Kidney (tissue), 13 donors: ENCODE measurements at regions not wholly inside any gene's neighbourhood (a gene's known extent, or its start where the extent isn't known, plus 50 kb on each side); places are given as distances from the start of the nearest gene placed in this dataset.

ENCODE experiments used
- DNase-seq, 5 donors: peaks; one replicate each; pipeline ENCODE4 v3.0.0-alpha.2; 2013 to 2020
- FAIRE-seq: peaks from 2 replicates; lab custom pipeline; 2012; peaks lifted over from hg19 to GRCh38; lab: Jason Lieb, UNC
- H3K27ac ChIP-seq, 2 donors: one replicate each; pipeline ENCODE4 v1.7.0; 2013; ENCODE audit warnings: low read depth in 2 of 2, low read length in 2 of 2, inconsistent platforms in 1 of 2
- H3K27me3 ChIP-seq: one replicate; pipeline ENCODE4 v1.7.1; 2013; ENCODE audit warnings: low read length, inconsistent platforms; ENCODE audit not compliant: control insufficient read depth, insufficient read depth
- H3K36me3 ChIP-seq, 3 donors: one replicate each; pipeline versions ENCODE4 v1.7.0 to v1.7.1; 2013; ENCODE audit warnings: low read length in 3 of 3, control low read depth in 1 of 3, inconsistent platforms in 1 of 3; ENCODE audit not compliant: insufficient read depth in 3 of 3, control insufficient read depth in 2 of 3
- H3K4me1 ChIP-seq, 3 donors: one replicate each; pipeline versions ENCODE4 v1.7.0 to v1.7.1; 2013; ENCODE audit warnings: low read length in 3 of 3, inconsistent platforms in 1 of 3, low read depth in 1 of 3; ENCODE audit not compliant: control insufficient read depth in 2 of 3, insufficient read depth in 2 of 3
- H3K4me3 ChIP-seq, 3 donors: one replicate each; pipeline versions ENCODE4 v1.7.0 to v1.8.1; 2013; ENCODE audit warnings: low read length in 3 of 3, control low read depth in 1 of 3, inconsistent platforms in 1 of 3
- H3K9ac ChIP-seq, 3 donors: one replicate each; pipeline versions ENCODE4 v1.7.0 to v1.7.1; 2013; ENCODE audit warnings: low read length in 3 of 3, control low read depth in 1 of 3, inconsistent platforms in 1 of 3
- H3K9me3 ChIP-seq, 3 donors: one replicate each; pipeline versions ENCODE4 v1.7.0 to v1.7.1; 2013; ENCODE audit warnings: low read length in 3 of 3, control low read depth in 1 of 3, inconsistent platforms in 1 of 3; ENCODE audit not compliant: control insufficient read depth in 2 of 3, insufficient read depth in 1 of 3
- CTCF ChIP-seq: IDR thresholded peaks from 3 replicates; pipeline ENCODE4 v1.5.1; 2012; ENCODE audit warnings: mild to moderate bottlenecking, moderate library complexity, borderline replicate concordance; ENCODE audit not compliant: insufficient read depth; ENCODE audit errors: extremely low read depth
- intact Hi-C: fragments of 100-400 bp; cut with DNase I; formaldehyde crosslinking; loops from one replicate; pipeline ENCODE4 v1.11.1; 2022
- donor health status: control.
- donor health status: control.
- donor health status: control.
- donor health status: control.
- donor health status: control.
- donor health status: DM: yes; HTN: yes; CAD: no.
- donor health status: Normal renal cell carcinoma (clear cell type).

DNA sequence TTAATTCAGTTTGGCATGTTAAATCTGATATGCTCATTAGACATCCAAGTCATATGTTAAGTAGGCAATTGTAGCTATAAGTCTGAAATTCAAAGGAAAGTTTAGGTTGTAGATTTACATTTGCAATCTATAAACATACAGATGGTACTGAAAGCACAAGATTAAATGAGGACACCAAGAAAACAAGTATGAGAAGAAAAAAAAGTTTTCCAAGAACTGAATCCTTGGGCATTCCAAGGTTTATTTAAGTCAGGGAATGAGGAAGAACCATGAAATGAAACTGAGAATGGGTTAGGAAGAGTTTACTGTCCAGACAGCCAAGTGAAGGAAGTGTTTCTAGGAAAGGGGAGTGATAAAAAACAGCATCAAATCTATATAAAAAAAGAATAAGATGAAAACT is 756.1 kb upstream of the DPPA4 start:
- no peaks in the 10 kb centered on the region for H3K4me1 ChIP-seq
- no peak overlapping the region for H3K4me3 ChIP-seq
- H3K27me3 ChIP-seq = no peaks in the 10 kb centered on the region
- no peak for TF ChIP-seq CTCF
- intact Hi-C loops = no loop called here
- no peak for FAIRE-seq
- DNase-seq = no peak
- no peaks in the 10 kb centered on the region for H3K36me3 ChIP-seq
- no peak overlapping the region for H3K9ac ChIP-seq
- no peaks in the 10 kb centered on the region for H3K9me3 ChIP-seq
- no peak overlapping the region for H3K27ac ChIP-seq

- Histone ChIP-seq H3K4me3 (no peak overlapping the region), H3K9me3 (no peaks in the 10 kb centered on the region), H3K36me3 (no peaks in the 10 kb centered on the region), H3K27me3 (no peaks in the 10 kb centered on the region), H3K9ac (no peak overlapping the region), H3K4me1 (no peaks in the 10 kb centered on the region), H3K27ac (no peak overlapping the region)
- TF ChIP-seq CTCF = no peak
- intact Hi-C loops = no loop called here
- no peak for DNase-seq
- no peak for FAIRE-seq
Measured at GRCh38 chr3:110093812-110094401, 756.6 kb upstream of the DPPA4 start.

DNA sequence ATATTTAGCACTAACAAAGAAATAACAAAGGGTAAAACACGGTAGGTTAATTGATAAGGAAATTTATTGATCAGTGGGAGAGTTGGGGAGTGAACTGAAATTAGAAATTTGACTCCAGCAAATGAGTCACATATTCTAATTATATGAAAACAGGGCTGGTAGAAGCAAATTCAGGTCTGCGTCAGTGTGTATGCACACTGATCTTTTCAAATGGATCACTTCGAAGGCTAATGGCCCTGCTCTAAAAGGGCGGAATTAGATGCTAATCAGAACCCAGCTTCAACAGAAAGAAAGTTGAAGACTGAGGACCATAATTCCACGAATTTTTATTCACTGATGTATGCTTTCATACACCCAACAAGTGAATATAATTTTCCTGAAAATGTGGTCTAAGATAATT is 762.4 kb upstream of the DPPA4 start:
- Histone ChIP-seq H3K27ac (no peak overlapping the region), H3K4me3 (no peak overlapping the region), H3K27me3 (no peaks in the 10 kb centered on the region), H3K36me3 (no peaks in the 10 kb centered on the region), H3K9ac (no peak overlapping the region), H3K4me1 (no peaks in the 10 kb centered on the region), H3K9me3 (no peaks in the 10 kb centered on the region)
- FAIRE-seq = no peak
- intact Hi-C loops = no loop called here
- DNase-seq = no peak
- no peak for TF ChIP-seq CTCF

- no peaks in the 10 kb centered on the region for H3K36me3 ChIP-seq
Measured at GRCh38 chr3:110101361-110101760, 764.0 kb upstream of the DPPA4 start.

More at GRCh38 chr3:110101361-110101760, 764.0 kb upstream of the DPPA4 start:
- Histone ChIP-seq H3K9me3 (no peaks in the 10 kb centered on the region), H3K4me1 (no peaks in the 10 kb centered on the region), H3K27me3 (no peaks in the 10 kb centered on the region), H3K27ac (no peak overlapping the region), H3K9ac (no peak overlapping the region), H3K4me3 (no peak overlapping the region)
- DNase-seq (no peak), FAIRE-seq (no peak)
- no peak for TF ChIP-seq CTCF
- intact Hi-C loops = no loop called here
